ENCODE measurements at regions not wholly inside any gene's neighbourhood (a gene's known extent, or its start where the extent isn't known, plus 50 kb on each side); places are given as distances from the start of the nearest gene placed in this dataset.

- no peak for DNase-seq
These were observed 592.1 kb upstream of the ARID1B start for GRCh38 chr6:156185113-156185512.

DNA sequence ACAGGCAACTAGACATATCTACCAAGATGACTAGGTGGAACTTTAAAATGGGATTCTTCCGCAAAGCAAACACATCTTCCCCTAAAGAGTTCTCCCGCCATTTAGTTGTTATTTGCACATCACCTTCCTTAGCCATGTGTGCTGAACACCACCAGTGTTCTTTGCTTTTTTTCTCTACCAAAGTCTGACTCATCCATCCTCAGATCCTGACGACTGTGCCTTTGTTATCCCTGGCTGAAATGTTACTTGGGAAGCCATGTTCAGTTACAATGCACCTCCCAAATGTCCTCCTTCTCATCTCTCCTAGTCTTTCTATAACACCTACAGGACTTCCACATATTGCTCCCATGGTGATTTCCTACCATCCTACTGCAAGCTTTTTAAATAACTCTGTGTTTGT is 593.5 kb upstream of the ARID1B start:
- DNase-seq, result no peak

DNA sequence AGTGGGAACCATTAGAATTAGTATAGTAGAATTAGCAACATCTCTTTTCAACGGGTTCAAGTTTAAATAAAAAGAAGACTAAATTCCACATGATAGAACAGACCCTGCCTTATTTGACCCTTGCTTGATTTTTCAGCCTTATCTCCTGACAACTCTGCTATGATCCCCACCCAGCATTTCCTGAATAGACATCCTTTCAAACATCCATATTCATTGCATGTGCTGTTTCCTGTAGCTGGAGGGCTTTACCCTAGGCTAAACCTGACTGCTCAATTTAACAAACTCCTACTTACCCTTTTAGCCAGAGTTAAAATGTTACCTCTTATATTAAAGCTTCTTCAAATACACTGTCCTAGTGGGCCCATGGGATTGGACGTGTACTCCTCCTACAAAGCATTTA is 594.8 kb upstream of the ARID1B start:
- DNase-seq, result no peak

DNA sequence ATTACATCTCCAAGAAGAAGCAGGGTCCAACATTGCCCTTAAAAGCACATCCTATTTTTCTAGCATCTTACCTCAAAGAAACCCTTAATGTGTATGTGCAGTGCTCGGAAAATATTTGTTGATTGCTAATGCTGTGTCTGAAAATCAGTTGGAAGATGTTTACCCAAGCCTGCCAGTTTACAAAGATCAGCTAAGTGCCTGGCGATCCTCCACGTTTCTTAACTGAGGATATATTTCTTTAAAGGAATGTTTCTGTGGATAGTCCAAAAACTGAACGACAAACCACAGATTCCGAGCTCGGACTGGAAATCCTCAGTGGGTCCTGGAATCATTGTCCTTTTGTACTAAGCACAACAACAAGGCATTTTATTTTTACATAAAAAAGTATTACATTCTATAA is 595.7 kb upstream of the ARID1B start:
- DNase-seq, result no peak

- DNase-seq, result peak; percentile 50
These were observed 601.2 kb upstream of the ARID1B start for GRCh38 chr6:156175971-156176421.

GRCh38 chr6:156175433-156175832 is 601.7 kb upstream of the ARID1B start:
- no peak for DNase-seq

DNA sequence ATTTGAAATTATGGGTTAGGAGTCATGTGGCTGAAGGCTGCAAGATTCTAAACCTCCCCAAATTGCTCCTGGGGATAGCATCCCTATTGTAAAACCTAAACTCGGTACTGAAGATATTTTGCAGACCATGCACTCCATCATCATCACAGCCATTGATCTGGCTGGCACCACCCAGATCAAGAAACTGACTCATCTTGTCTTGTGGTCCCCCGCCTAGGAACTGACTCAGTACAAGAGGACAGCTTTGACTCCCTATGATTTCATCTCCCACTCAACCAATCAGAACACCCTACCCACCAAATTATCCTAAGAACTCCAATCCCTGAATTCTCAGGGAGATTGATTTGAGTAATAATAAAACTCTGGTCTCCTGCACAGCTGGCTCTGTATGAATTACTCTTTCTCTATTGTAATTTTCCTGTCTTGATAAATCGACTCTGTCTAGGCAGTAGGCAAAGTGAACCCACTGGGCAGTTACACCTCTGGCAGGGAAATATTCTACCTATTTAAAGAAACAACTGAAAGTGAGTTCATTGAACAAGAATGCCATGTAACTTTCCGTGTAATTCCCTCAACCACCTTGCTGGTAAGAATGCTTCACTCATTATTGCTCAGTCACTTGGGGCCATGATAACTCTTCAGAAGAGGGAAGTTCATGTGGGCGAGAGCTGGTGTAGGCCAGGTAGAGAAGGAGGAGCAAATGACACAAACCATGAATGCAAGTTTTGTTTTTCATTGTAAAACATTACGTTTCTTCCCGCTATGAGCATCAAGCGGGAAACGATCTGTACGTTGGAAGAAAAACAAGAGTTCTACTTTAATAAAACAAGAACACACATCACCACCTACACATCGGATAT is 602.9 kb upstream of the ARID1B start:
- no peak for DNase-seq

GRCh38 chr6:156169371-156169770 is 607.8 kb upstream of the ARID1B start:
- no peak for DNase-seq

- peak; percentile 40 for DNase-seq
These were observed 609.5 kb upstream of the ARID1B start for GRCh38 chr6:156167625-156168071.

GRCh38 chr6:156167016-156167624 is 610.1 kb upstream of the ARID1B start:
- DNase-seq, result no peak

GRCh38 chr6:156166093-156166492 is 611.1 kb upstream of the ARID1B start:
- DNase-seq, result no peak

DNA sequence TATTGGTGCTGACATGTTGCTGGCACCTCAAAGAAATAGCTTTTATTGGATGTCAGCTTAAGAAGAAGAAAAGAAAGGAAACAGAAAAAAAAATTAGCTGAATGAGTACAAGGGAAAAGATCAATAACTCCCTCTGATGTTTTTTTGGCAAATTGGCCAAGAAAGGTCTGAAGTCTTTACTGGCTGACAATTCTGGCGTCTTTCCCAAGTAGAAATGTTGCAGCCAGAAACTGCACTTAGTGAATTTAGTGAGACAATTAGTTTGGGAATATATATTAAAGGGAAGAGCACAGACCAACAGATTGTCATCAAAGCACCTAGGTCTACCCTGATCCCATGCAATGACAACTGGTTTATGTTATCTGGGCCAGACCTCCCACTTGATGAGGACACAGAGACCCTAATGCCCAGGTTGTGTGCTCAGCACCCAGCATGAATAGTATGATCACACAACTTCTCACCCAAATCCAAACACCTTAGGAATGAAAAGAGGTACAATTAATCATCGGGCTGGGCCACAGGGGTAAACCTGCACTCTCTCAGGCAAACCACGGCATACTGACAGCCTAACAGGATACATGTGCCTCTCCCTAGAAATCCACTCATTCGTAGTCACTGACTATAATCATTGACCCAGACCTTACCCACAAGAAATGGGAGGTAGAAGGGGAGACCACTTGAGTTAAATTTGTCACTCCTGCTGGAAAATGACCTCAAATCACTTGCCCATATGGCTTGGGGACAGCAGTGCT is 612.3 kb upstream of the ARID1B start:
- DNase-seq, result peak; percentile 25

- peak; percentile 14 for DNase-seq
These were observed 613.9 kb upstream of the ARID1B start for GRCh38 chr6:156163311-156163710.

DNA sequence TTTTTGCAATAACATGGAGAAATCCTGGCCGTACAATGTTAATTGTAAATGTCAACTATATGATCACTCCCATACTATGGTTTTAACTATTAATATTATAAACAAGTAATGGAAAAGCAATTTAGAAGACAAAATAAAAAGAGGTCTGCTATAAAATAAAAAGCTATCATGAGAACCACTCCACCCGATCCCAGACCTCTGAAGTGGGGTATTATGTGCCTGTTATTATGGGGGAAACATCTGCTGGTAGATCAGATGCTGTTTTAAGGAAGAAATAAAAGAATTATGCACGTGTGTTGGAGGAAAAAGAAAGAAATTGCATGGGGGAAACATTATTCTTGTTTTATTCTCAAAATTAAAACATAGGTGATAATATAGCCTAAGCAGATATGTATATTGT is 615.7 kb upstream of the ARID1B start:
- no peak for DNase-seq

GRCh38 chr6:156160795-156161165 is 616.4 kb upstream of the ARID1B start:
- DNase-seq, result no peak

- DNase-seq, result peak; percentile 18
These were observed 617.0 kb upstream of the ARID1B start for GRCh38 chr6:156160007-156160794.

- DNase-seq, result no peak
These were observed 622.3 kb upstream of the ARID1B start for GRCh38 chr6:156154896-156155295.

DNA sequence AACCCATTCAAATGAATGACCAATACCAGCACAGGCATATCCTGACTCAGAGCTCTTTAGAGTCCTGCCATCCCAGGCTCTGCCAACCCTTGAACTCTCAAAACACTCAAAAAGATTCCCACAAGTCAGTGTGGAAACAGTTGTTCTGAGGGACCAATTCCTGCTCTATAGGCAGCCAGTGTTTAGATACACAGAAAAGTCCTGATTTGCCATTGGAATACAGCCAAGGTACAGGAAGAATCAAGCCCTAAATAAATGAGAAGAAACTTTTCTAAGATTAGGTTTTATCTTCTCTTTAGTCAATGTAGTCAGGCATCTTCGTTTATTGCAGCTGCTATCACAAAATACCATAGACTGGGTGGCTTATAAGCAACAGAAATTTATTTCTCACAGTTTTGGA is 626.8 kb upstream of the ARID1B start:
- no peak for DNase-seq

DNA sequence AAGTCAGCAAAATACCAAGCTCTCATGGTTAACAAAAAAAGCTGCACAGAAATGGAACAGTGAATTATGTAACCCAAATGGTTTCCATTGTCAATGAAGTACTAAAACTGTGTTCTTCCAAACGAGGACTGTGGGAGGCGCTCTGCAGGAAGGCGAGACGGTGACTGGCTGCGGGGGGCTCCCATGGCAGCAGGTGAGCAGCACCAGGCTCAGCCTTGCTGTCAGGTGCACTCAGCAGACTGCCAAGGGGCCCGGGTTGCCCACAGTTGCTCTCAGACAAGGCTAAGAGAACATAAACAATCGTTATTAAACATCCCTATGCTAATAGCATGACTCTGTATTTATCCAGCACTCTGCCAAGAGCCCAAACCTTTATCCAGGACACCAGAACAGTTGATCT is 630.3 kb upstream of the ARID1B start:
- DNase-seq, result no peak

DNA sequence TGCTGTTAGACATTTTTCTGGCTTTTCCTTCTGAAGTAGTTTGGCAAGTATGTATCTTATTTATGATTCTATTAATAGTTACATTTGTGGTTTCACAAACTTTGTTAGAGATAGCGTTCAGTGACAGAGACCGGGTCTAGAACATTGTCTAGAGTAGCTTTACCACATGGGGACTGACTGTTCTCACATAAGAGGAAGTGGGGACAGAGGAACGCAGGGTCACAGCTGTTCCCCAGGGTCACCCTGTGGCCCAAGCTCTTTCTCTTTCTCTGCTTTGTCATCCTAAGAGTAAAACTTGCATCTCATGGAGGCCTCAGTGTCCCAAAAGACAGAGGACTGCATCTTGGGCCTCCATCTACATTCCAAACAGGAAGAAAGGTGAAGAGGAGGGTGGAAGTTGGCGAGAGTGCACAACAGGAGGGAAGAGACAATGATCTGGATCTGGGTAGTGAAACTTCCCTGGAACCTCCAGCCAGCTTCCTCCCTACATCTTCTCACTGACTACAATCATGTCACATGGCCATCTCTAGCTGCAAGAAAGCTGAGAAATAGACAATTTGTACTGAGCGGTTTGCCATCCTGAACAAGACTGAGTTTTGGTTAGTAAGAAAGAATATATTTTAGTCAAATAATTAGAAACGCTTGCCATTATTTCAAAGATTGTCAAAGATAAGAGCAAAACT is 645.8 kb upstream of the ARID1B start:
- DNase-seq, result no peak

- peak; percentile 8 for DNase-seq
These were observed 650.6 kb upstream of the ARID1B start for GRCh38 chr6:156126535-156126934.

- peak; percentile 6 for DNase-seq
These were observed 651.3 kb upstream of the ARID1B start for GRCh38 chr6:156125844-156126243.

Data from tongue (tissue), 1 donor.